ENCODE measurements at regions not wholly inside any gene's neighbourhood (a gene's known extent, or its start where the extent isn't known, plus 50 kb on each side); places are given as distances from the start of the nearest gene placed in this dataset.

GRCh38 chr15:25597571-25597970 is 158.7 kb upstream of the UBE3A start:
- TF ChIP-seq TEAD4 (IDR thresholded peaks at IDR 0.05): no peak
- TF ChIP-seq, protein P1, sequence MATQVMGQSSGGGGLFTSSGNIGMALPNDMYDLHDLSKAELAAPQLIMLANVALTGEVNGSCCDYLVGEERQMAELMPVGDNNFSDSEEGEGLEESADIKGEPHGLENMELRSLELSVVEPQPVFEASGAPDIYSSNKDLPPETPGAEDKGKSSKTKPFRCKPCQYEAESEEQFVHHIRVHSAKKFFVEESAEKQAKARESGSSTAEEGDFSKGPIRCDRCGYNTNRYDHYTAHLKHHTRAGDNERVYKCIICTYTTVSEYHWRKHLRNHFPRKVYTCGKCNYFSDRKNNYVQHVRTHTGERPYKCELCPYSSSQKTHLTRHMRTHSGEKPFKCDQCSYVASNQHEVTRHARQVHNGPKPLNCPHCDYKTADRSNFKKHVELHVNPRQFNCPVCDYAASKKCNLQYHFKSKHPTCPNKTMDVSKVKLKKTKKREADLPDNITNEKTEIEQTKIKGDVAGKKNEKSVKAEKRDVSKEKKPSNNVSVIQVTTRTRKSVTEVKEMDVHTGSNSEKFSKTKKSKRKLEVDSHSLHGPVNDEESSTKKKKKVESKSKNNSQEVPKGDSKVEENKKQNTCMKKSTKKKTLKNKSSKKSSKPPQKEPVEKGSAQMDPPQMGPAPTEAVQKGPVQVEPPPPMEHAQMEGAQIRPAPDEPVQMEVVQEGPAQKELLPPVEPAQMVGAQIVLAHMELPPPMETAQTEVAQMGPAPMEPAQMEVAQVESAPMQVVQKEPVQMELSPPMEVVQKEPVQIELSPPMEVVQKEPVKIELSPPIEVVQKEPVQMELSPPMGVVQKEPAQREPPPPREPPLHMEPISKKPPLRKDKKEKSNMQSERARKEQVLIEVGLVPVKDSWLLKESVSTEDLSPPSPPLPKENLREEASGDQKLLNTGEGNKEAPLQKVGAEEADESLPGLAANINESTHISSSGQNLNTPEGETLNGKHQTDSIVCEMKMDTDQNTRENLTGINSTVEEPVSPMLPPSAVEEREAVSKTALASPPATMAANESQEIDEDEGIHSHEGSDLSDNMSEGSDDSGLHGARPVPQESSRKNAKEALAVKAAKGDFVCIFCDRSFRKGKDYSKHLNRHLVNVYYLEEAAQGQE (IDR thresholded peaks at IDR 0.05; ENCODE audit: low read depth): no peak
- TF ChIP-seq CEBPB (IDR thresholded peaks at IDR 0.05): no peak
- no peak for TF ChIP-seq ZBTB7A (IDR thresholded peaks at IDR 0.05; ENCODE audit: low read depth)
- TF ChIP-seq RAD21 (IDR thresholded peaks at IDR 0.05; ENCODE audit: low read depth): no peak
- no peak for TF ChIP-seq USF1 (IDR thresholded peaks at IDR 0.05)
- TF ChIP-seq EP300 (IDR thresholded peaks at IDR 0.05; ENCODE audit: borderline replicate concordance): no peak
- no peak for TF ChIP-seq CREB1 (IDR thresholded peaks at IDR 0.05; ENCODE audit: low read depth)
- TF ChIP-seq FOXM1 (IDR thresholded peaks at IDR 0.05; ENCODE audit: borderline replicate concordance, low read depth): no peak
- no peak for TF ChIP-seq EGR1 (IDR thresholded peaks at IDR 0.05)
- TF ChIP-seq, protein P2, sequence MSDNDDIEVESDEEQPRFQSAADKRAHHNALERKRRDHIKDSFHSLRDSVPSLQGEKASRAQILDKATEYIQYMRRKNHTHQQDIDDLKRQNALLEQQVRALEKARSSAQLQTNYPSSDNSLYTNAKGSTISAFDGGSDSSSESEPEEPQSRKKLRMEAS (IDR thresholded peaks at IDR 0.05): no peak
- no peak for TF ChIP-seq NFIC (IDR thresholded peaks at IDR 0.05)
- no peak for TF ChIP-seq TCF12 (IDR thresholded peaks at IDR 0.05; ENCODE audit: low read depth)

- TF ChIP-seq CREB1 (IDR thresholded peaks at IDR 0.05; ENCODE audit: low read depth) (no peak), USF1 (IDR thresholded peaks at IDR 0.05) (no peak), TCF12 (IDR thresholded peaks at IDR 0.05; ENCODE audit: low read depth) (no peak), ZBTB7A (IDR thresholded peaks at IDR 0.05; ENCODE audit: low read depth) (no peak), EGR1 (IDR thresholded peaks at IDR 0.05) (no peak)
- TF ChIP-seq, protein P1 (IDR thresholded peaks at IDR 0.05; ENCODE audit: low read depth): no peak
Measured at GRCh38 chr15:25596644-25597562, 158.1 kb upstream of the UBE3A start.

DNA sequence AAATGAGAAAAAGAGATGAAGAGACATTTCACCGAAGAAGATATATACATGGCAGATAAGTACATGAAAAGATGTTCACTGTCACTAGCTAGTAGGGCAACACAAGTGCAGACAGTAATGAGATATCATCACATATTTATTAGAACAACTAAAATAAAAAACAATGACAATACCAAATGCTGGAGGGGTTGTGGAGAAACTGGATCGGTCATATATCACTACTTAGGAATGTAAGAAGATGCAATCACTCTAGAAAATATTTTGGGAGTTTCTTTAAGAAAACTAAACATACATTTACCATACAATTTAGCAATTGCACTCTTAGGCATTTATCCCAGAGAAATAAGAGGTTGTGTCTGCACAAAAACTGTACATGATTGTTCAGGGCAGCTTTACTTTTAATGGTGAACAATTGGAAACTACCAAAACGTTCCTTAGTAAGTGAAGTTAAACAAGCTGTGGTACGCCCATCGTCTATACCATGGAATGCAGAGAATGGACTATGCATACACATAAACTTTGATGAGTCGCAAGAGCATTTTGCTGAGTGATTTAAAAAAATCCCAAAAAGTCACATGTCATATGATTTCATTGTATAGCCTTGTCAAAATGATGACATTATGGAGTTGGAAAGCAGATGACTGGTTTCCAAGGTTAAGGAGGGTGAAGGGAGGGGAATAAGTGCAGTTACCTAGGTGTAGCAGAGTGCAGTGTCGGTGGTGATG is 149.0 kb upstream of the UBE3A start:
- TF ChIP-seq EGR1 (IDR thresholded peaks at IDR 0.05) (no peak), CREB1 (IDR thresholded peaks at IDR 0.05; ENCODE audit: low read depth) (no peak), NFIC (IDR thresholded peaks at IDR 0.05) (no peak), EP300 (IDR thresholded peaks at IDR 0.05; ENCODE audit: borderline replicate concordance) (no peak), FOXM1 (IDR thresholded peaks at IDR 0.05; ENCODE audit: borderline replicate concordance, low read depth) (no peak), TCF12 (IDR thresholded peaks at IDR 0.05; ENCODE audit: low read depth) (no peak), YY1 (IDR thresholded peaks at IDR 0.05; ENCODE audit: low read depth) (no peak), CEBPB (IDR thresholded peaks at IDR 0.05) (no peak), ZBTB7A (IDR thresholded peaks at IDR 0.05; ENCODE audit: low read depth) (no peak), USF1 (IDR thresholded peaks at IDR 0.05) (no peak), TEAD4 (IDR thresholded peaks at IDR 0.05) (no peak)
- TF ChIP-seq, protein P1 (IDR thresholded peaks at IDR 0.05; ENCODE audit: low read depth): no peak

- TF ChIP-seq, protein P2 (IDR thresholded peaks at IDR 0.05): no peak
- TF ChIP-seq EGR1 (IDR thresholded peaks at IDR 0.05) (no peak), EP300 (IDR thresholded peaks at IDR 0.05; ENCODE audit: borderline replicate concordance) (no peak), RAD21 (IDR thresholded peaks at IDR 0.05; ENCODE audit: low read depth) (no peak), USF1 (IDR thresholded peaks at IDR 0.05) (no peak), TAF1 (IDR thresholded peaks at IDR 0.05; ENCODE audit: low read depth) (no peak), YY1 (IDR thresholded peaks at IDR 0.05; ENCODE audit: low read depth) (no peak), ZBTB7A (IDR thresholded peaks at IDR 0.05; ENCODE audit: low read depth) (no peak), NFIC (IDR thresholded peaks at IDR 0.05) (no peak), CEBPB (IDR thresholded peaks at IDR 0.05) (no peak), CREB1 (IDR thresholded peaks at IDR 0.05; ENCODE audit: low read depth) (no peak), FOXM1 (IDR thresholded peaks at IDR 0.05; ENCODE audit: borderline replicate concordance, low read depth) (no peak), TCF12 (IDR thresholded peaks at IDR 0.05; ENCODE audit: low read depth) (no peak), TEAD4 (IDR thresholded peaks at IDR 0.05) (no peak)
Measured at GRCh38 chr15:25582886-25583285, 144.1 kb upstream of the UBE3A start.
